Body of pancreas (tissue), 4 donors: ENCODE measurements at regions not wholly inside any gene's neighbourhood (a gene's known extent, or its start where the extent isn't known, plus 50 kb on each side); places are given as distances from the start of the nearest gene placed in this dataset.
"Not testable (repeated sequence)": the region's sequence is repeated elsewhere in the genome, so short reads cannot be mapped to it uniquely, and the experiment has no call there.

Experiments used
- POLR2A ChIP-seq, 3 donors: fragments of 450-650 bp; IDR thresholded peaks; one replicate each; pipeline ENCODE4 v1.6.1; 2016; ENCODE audit warnings: antibody characterized with exemption in 3 of 3, mild to moderate bottlenecking in 2 of 3
- TF ChIP-seq, protein P1 (sequence below), 7 experiments: fragments of 450-650 bp in 4 of 7; fragments of 200-600 bp in 3 of 7; sonication (generic) in 3 of 7; IDR thresholded peaks; one replicate each; pipeline ENCODE4 v1.5.1; 2016 to 2019; ENCODE audit warnings: antibody characterized with exemption in 7 of 7

DNA sequence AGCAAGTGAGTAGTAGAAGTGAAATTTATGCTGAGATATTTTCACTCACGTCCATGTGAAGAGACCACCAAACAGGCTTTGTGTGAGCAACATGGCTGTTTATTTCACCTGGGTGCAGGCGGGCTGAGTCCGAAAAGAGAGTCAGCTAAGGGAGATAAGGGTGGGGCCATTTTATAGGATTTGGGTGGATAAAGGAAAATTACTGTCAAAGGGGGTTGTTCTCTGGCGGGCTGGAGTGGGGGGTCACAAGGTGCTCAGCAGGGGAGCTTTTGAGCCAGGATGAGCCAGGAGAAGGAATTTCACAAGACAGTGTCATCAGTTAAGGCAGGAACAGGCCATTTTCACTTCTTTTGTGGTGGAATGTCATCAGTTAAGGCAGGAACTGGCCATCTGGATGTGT lies 207.8 kb downstream of the GABRG2 start:
- TF ChIP-seq, protein P1, sequence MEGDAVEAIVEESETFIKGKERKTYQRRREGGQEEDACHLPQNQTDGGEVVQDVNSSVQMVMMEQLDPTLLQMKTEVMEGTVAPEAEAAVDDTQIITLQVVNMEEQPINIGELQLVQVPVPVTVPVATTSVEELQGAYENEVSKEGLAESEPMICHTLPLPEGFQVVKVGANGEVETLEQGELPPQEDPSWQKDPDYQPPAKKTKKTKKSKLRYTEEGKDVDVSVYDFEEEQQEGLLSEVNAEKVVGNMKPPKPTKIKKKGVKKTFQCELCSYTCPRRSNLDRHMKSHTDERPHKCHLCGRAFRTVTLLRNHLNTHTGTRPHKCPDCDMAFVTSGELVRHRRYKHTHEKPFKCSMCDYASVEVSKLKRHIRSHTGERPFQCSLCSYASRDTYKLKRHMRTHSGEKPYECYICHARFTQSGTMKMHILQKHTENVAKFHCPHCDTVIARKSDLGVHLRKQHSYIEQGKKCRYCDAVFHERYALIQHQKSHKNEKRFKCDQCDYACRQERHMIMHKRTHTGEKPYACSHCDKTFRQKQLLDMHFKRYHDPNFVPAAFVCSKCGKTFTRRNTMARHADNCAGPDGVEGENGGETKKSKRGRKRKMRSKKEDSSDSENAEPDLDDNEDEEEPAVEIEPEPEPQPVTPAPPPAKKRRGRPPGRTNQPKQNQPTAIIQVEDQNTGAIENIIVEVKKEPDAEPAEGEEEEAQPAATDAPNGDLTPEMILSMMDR (IDR thresholded peaks at IDR 0.05), result not testable (repeated sequence)
- TF ChIP-seq POLR2A (IDR thresholded peaks at IDR 0.05), result not testable (repeated sequence)
